Neuronal stem cell (in vitro differentiated cells): ENCODE measurements at regions not wholly inside any gene's neighbourhood (a gene's known extent, or its start where the extent isn't known, plus 50 kb on each side); places are given as distances from the start of the nearest gene placed in this dataset.
A peak's percentile ranks its signal among the peaks of the same experiment; 100 is the strongest.

Experiments
- DNase-seq: peaks from one replicate; pipeline ENCODE4 v3.0.0-alpha.2; 2013; ENCODE audit warnings: low spot score
- H2AFZ ChIP-seq: one replicate; pipeline ENCODE4 v1.6.1; 2013; ENCODE audit warnings: mild to moderate bottlenecking, low read length, inconsistent platforms
- H2AK5ac ChIP-seq: 2 replicates; pipeline ENCODE4 v1.6.1; 2013; ENCODE audit warnings: low read depth, mild to moderate bottlenecking, inconsistent platforms, low read length, moderate library complexity, mixed read lengths
- H2BK120ac ChIP-seq: 2 replicates; pipeline ENCODE4 v1.6.1; 2013; ENCODE audit warnings: low read depth, mild to moderate bottlenecking, inconsistent platforms, low read length, moderate library complexity, mixed read lengths
- H2BK12ac ChIP-seq: one replicate; pipeline ENCODE4 v1.6.1; 2013; ENCODE audit warnings: low read length, inconsistent platforms
- H2BK15ac ChIP-seq: 2 replicates; pipeline ENCODE4 v1.6.1; 2013; ENCODE audit warnings: mild to moderate bottlenecking, low read length, inconsistent platforms, mixed read lengths
- H2BK5ac ChIP-seq: one replicate; pipeline ENCODE4 v1.6.1; 2013; ENCODE audit warnings: inconsistent platforms, mild to moderate bottlenecking, low read length, moderate library complexity
- H3K14ac ChIP-seq: one replicate; pipeline ENCODE4 v1.6.1; 2013; ENCODE audit warnings: low read length, inconsistent platforms
- H3K18ac ChIP-seq: 2 replicates; pipeline ENCODE4 v1.6.1; 2013; ENCODE audit warnings: low read length, inconsistent platforms
- H3K23ac ChIP-seq: 2 replicates; pipeline ENCODE4 v1.6.1; 2013; ENCODE audit warnings: low read depth, mild to moderate bottlenecking, mixed read lengths, low read length, inconsistent platforms; ENCODE audit not compliant: poor library complexity
- H3K27ac ChIP-seq: replicated peaks from 3 replicates; pipeline ENCODE4 v1.5.1; 2013; ENCODE audit warnings: low read length, inconsistent platforms
- H3K27me3 ChIP-seq, 3 experiments: 2 replicates each; pipeline ENCODE4 v1.6.1; 2013; ENCODE audit warnings: low read length in 3 of 3, mild to moderate bottlenecking in 2 of 3, inconsistent platforms in 1 of 3, low read depth in 1 of 3, mixed read lengths in 1 of 3, moderate library complexity in 1 of 3; ENCODE audit not compliant: control insufficient read depth in 3 of 3, insufficient read depth in 3 of 3
- H3K36me3 ChIP-seq, 2 donors: replicated peaks in 1 of 2; 2 replicates each; pipeline ENCODE4 v1.6.1; 2013; ENCODE audit warnings: low read length in 2 of 2; ENCODE audit not compliant: control insufficient read depth in 2 of 2, insufficient read depth in 2 of 2
- H3K4ac ChIP-seq: 2 replicates; pipeline ENCODE4 v1.6.1; 2013; ENCODE audit warnings: inconsistent platforms, mild to moderate bottlenecking, low read length, moderate library complexity
- H3K4me1 ChIP-seq, 2 donors: 1 replicate in 1 of 2; 2 replicates in 1 of 2; pipeline ENCODE4 v1.6.1; 2013; ENCODE audit warnings: low read length in 2 of 2, low read depth in 1 of 2; ENCODE audit not compliant: control insufficient read depth in 2 of 2, insufficient read depth in 1 of 2
- H3K4me2 ChIP-seq: one replicate; pipeline ENCODE4 v1.6.1; 2013; ENCODE audit warnings: mild to moderate bottlenecking, low read length, inconsistent platforms; ENCODE audit not compliant: insufficient read depth, poor library complexity, severe bottlenecking
- H3K4me3 ChIP-seq, 2 donors: 2 replicates each; pipeline ENCODE4 v1.5.1; 2013; ENCODE audit warnings: low read length in 2 of 2, mild to moderate bottlenecking in 2 of 2, inconsistent platforms in 1 of 2, moderate library complexity in 1 of 2
- H3K79me1 ChIP-seq: one replicate; pipeline ENCODE4 v1.6.1; 2013; ENCODE audit warnings: low read depth, mild to moderate bottlenecking, inconsistent platforms, low read length, moderate library complexity
- H3K9ac ChIP-seq: one replicate; pipeline ENCODE4 v1.6.1; 2013; ENCODE audit warnings: mild to moderate bottlenecking, low read depth, low read length, inconsistent platforms; ENCODE audit not compliant: poor library complexity
- H3K9me3 ChIP-seq, 2 donors: replicated peaks in 1 of 2; 2 replicates each; pipeline versions ENCODE3 to v1.6.1; 2013; ENCODE audit warnings: low read length in 2 of 2, mild to moderate bottlenecking in 2 of 2, inconsistent platforms in 1 of 2, low read depth in 1 of 2, mixed read lengths in 1 of 2, moderate library complexity in 1 of 2; ENCODE audit not compliant: control insufficient read depth in 2 of 2, insufficient read depth in 1 of 2
- H4K8ac ChIP-seq: one replicate; pipeline ENCODE4 v1.6.1; 2013; ENCODE audit warnings: low read depth, mild to moderate bottlenecking, inconsistent platforms, low read length, moderate library complexity
- H4K91ac ChIP-seq: one replicate; pipeline ENCODE4 v1.6.1; 2013; ENCODE audit warnings: low read length, low read depth, mild to moderate bottlenecking, inconsistent platforms; ENCODE audit not compliant: poor library complexity
- WGBS, 2 donors: extraction: QIAGEN DNeasy Blood & Tissue Kit; methylation state at CpG; one replicate each; pipeline ENCODE4 v1.1.7; 2013; ENCODE audit warnings: missing lambda C conversion rate in 2 of 2, mixed read lengths in 1 of 2; ENCODE audit not compliant: insufficient read length in 2 of 2, insufficient replicate concordance in 1 of 2; ENCODE audit errors: extremely low coverage in 2 of 2; 5-methylcytosine and 5-hydroxymethylcytosine counted together

GRCh38 chr16:72324578-72324977, 152.6 kb upstream of the PMFBP1 start:
- H2BK5ac ChIP-seq, result no peak overlapping the region
- no peak overlapping the region for H3K18ac ChIP-seq
- no peak overlapping the region for H2AK5ac ChIP-seq
- no peak for DNase-seq
- no peak overlapping the region for H3K4me3 ChIP-seq
- H3K36me3 ChIP-seq, result no peaks in the 10 kb centered on the region
- H3K4me1 ChIP-seq, result no peaks in the 10 kb centered on the region
- no peak overlapping the region for H3K14ac ChIP-seq
- no peak overlapping the region for H3K23ac ChIP-seq
- H3K4me2 ChIP-seq, result no peak overlapping the region
- no peak overlapping the region for H3K4ac ChIP-seq
- H3K27ac ChIP-seq, result no peak overlapping the region
- H4K8ac ChIP-seq, result no peak overlapping the region
- H2BK120ac ChIP-seq, result no peak overlapping the region
- H3K79me1 ChIP-seq, result no peaks in the 10 kb centered on the region
- H2BK15ac ChIP-seq, result no peak overlapping the region
- peaks cover 5 to 21% of the 10 kb centered on the region in 2 donors for H3K9me3 ChIP-seq
- no CpG with 5 or more reads among the region's 7 CpGs for WGBS, 2 donors
- H2AFZ ChIP-seq, result no peak overlapping the region
- H3K27me3 ChIP-seq, result no peaks in the 10 kb centered on the region
- H4K91ac ChIP-seq, result no peak overlapping the region
- H2BK12ac ChIP-seq, result no peak overlapping the region
- H3K9ac ChIP-seq, result no peak overlapping the region

DNA sequence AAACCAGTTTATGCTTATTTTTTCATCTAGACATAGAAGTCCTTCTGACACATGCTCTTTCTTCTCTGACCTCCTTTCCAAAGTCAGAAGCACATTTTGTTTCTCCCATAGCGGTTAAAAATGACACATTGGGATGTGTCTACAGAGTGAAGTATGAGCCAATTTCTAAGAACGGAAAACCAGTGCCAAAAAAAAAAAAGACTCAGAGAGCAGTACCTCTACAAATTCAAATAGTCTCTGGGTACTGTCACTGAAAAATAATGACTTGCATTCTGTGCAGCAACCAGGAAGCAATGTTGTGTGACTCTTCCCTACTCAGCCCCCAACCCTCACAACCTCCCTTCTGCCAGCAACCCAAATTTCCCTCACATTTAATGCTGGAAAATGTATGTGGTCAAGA, 145.5 kb upstream of the PMFBP1 start:
- no peak overlapping the region for H4K91ac ChIP-seq
- H4K8ac ChIP-seq, result no peak overlapping the region
- WGBS, 2 donors, result no CpG with 5 or more reads among the region's 2 CpGs
- no peak overlapping the region for H2AK5ac ChIP-seq
- H3K4me1 ChIP-seq, result peaks cover 5 to 14% of the 10 kb centered on the region in 2 donors
- no peak overlapping the region for H2BK120ac ChIP-seq
- H3K36me3 ChIP-seq, result no peaks in the 10 kb centered on the region
- DNase-seq, result no peak
- no peak overlapping the region for H2BK5ac ChIP-seq
- no peak overlapping the region for H3K23ac ChIP-seq
- peaks cover 5 to 24% of the 10 kb centered on the region in 2 donors for H3K9me3 ChIP-seq
- no peak overlapping the region for H3K18ac ChIP-seq
- no peak overlapping the region for H3K9ac ChIP-seq
- peak overlapping the region; percentile 18 for H2AFZ ChIP-seq
- H2BK15ac ChIP-seq, result no peak overlapping the region
- no peak overlapping the region for H3K4me2 ChIP-seq
- no peaks in the 10 kb centered on the region for H3K79me1 ChIP-seq
- H3K4ac ChIP-seq, result no peak overlapping the region
- H3K27me3 ChIP-seq, result no peaks in the 10 kb centered on the region
- no peak overlapping the region for H3K4me3 ChIP-seq
- H3K14ac ChIP-seq, result no peak overlapping the region
- H2BK12ac ChIP-seq, result no peak overlapping the region
- H3K27ac ChIP-seq, result no peak overlapping the region

DNA sequence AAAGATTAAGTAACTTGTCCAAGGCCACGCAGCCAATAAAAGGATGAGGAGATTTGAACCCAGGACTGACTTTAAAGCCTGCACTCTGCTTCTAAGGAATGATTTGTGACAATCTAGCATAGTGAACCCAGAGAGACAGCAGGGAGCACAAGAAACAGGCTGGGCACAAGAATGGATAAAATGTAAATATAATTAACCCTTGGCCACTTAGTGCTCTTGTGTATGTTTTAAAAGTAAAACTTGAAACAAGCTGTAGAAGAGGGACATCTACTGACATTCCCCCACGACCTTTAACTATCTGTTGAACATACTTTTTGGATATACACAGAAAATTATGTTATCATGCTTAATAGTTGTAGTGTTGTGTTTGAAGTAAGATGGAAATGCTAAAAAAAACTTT, 141.9 kb upstream of the PMFBP1 start:
- Histone ChIP-seq H2BK5ac (no peak overlapping the region), H3K9ac (no peak overlapping the region), H3K9me3 (peaks cover 0 to 30% of the 10 kb centered on the region in 2 donors), H4K8ac (no peak overlapping the region), H3K4me3 (no peak overlapping the region), H3K4me1 (peaks cover 5 to 15% of the 10 kb centered on the region in 2 donors), H3K4ac (no peak overlapping the region), H2BK12ac (no peak overlapping the region), H3K18ac (no peak overlapping the region), H2BK15ac (no peak overlapping the region), H2AK5ac (no peak overlapping the region), H4K91ac (no peak overlapping the region), H3K14ac (no peak overlapping the region), H3K4me2 (no peak overlapping the region), H3K79me1 (no peaks in the 10 kb centered on the region), H3K27me3 (no peaks in the 10 kb centered on the region), H3K36me3 (no peaks in the 10 kb centered on the region), H3K27ac (no peak overlapping the region), H3K23ac (no peak overlapping the region), H2BK120ac (no peak overlapping the region), H2AFZ (no peak overlapping the region)
- WGBS, 2 donors, result no CpG with 5 or more reads among the region's 2 CpGs
- no peak for DNase-seq

GRCh38 chr16:72312828-72313227, 140.9 kb upstream of the PMFBP1 start:
- no peak overlapping the region for H3K4ac ChIP-seq
- no peak overlapping the region for H3K27ac ChIP-seq
- H2AK5ac ChIP-seq, result no peak overlapping the region
- no peak for DNase-seq
- WGBS, 2 donors, result no CpG with 5 or more reads among the region's 4 CpGs
- no peak overlapping the region for H3K9ac ChIP-seq
- no peak overlapping the region for H3K23ac ChIP-seq
- no peak overlapping the region for H2BK120ac ChIP-seq
- H3K4me2 ChIP-seq, result no peak overlapping the region
- H2BK5ac ChIP-seq, result no peak overlapping the region
- H4K8ac ChIP-seq, result no peak overlapping the region
- H3K18ac ChIP-seq, result no peak overlapping the region
- peak overlapping the region; percentile 67 for H2AFZ ChIP-seq
- no peak overlapping the region for H3K14ac ChIP-seq
- H3K79me1 ChIP-seq, result no peaks in the 10 kb centered on the region
- H4K91ac ChIP-seq, result no peak overlapping the region
- no peaks in the 10 kb centered on the region for H3K27me3 ChIP-seq
- no peak overlapping the region for H2BK12ac ChIP-seq
- peaks cover 5 to 15% of the 10 kb centered on the region in 2 donors for H3K4me1 ChIP-seq
- no peaks in the 10 kb centered on the region for H3K36me3 ChIP-seq
- peaks cover 0 to 39% of the 10 kb centered on the region in 2 donors for H3K9me3 ChIP-seq
- no peak overlapping the region for H2BK15ac ChIP-seq
- H3K4me3 ChIP-seq, result no peak overlapping the region
